Astrocyte (in vitro differentiated cells and primary cell): ENCODE measurements at regions not wholly inside any gene's neighbourhood (a gene's known extent, or its start where the extent isn't known, plus 50 kb on each side); places are given as distances from the start of the nearest gene placed in this dataset.

Experiments
- EZH2 ChIP-seq: IDR thresholded peaks from 2 replicates; pipeline ENCODE4 v1.6.1; 2012; ENCODE audit warnings: mild to moderate bottlenecking, low read length, inconsistent platforms; ENCODE audit not compliant: insufficient read depth
- TF ChIP-seq, protein P1 (sequence below): IDR thresholded peaks from 2 replicates; pipeline ENCODE4 v1.5.1; 2011; ENCODE audit warnings: low read depth, mild to moderate bottlenecking, inconsistent platforms, low read length, moderate library complexity; ENCODE audit not compliant: insufficient read depth

DNA sequence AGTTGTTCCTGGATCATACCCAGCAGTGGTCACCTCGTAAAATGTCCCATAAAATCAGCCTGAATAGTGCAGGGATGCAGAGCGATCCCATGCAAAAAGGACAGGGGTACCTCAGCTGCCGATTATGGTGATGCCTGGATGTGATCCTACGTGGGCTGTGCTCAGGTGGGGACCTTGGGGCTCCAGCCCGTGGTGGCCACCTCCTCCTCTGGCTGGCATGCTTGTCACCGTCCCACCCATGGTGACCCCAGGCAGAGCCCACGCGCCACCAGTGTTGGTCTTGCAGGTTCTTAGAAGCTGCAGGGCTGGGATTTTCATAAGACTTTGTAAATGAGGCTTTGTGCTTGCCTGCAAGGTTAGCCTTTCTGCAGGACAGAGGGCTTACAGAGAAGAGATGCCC is 97.2 kb downstream of the GLRX3 start:
- TF ChIP-seq, protein P1, sequence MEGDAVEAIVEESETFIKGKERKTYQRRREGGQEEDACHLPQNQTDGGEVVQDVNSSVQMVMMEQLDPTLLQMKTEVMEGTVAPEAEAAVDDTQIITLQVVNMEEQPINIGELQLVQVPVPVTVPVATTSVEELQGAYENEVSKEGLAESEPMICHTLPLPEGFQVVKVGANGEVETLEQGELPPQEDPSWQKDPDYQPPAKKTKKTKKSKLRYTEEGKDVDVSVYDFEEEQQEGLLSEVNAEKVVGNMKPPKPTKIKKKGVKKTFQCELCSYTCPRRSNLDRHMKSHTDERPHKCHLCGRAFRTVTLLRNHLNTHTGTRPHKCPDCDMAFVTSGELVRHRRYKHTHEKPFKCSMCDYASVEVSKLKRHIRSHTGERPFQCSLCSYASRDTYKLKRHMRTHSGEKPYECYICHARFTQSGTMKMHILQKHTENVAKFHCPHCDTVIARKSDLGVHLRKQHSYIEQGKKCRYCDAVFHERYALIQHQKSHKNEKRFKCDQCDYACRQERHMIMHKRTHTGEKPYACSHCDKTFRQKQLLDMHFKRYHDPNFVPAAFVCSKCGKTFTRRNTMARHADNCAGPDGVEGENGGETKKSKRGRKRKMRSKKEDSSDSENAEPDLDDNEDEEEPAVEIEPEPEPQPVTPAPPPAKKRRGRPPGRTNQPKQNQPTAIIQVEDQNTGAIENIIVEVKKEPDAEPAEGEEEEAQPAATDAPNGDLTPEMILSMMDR: no peak
- no peak for TF ChIP-seq EZH2
